Vagina (tissue), 2 donors: ENCODE measurements at regions not wholly inside any gene's neighbourhood (a gene's known extent, or its start where the extent isn't known, plus 50 kb on each side); places are given as distances from the start of the nearest gene placed in this dataset.

Experiments
- DNase-seq, 2 donors: peaks; one replicate each; pipeline ENCODE4 v3.0.0-alpha.2; 2017; ENCODE audit errors: extremely low spot score in 2 of 2
- H3K27ac ChIP-seq: fragments of 200-600 bp; sonication (generic); one replicate; pipeline ENCODE4 v1.5.1; 2019
- H3K27me3 ChIP-seq: fragments of 200-600 bp; sonication (generic); one replicate; pipeline ENCODE4 v1.5.1; 2019
- H3K36me3 ChIP-seq, 2 donors: fragments of 200-600 bp; sonication (generic); one replicate each; pipeline ENCODE4 v1.5.1; 2017 to 2019
- H3K4me1 ChIP-seq: fragments of 200-600 bp; sonication (generic); one replicate; pipeline ENCODE4 v1.5.1; 2019
- H3K4me3 ChIP-seq, 2 donors: fragments of 200-600 bp; sonication (generic); 1 replicate in 1 of 2; 2 replicates in 1 of 2; pipeline ENCODE4 v1.5.1; 2016 to 2019
- H3K9me3 ChIP-seq: fragments of 200-600 bp; sonication (generic); one replicate; pipeline ENCODE4 v1.5.1; 2019
- POLR2A ChIP-seq, 2 donors: fragments of 450-650 bp; IDR thresholded peaks; one replicate each; pipeline ENCODE4 v1.6.1; 2017; ENCODE audit warnings: antibody characterized with exemption in 2 of 2, mild to moderate bottlenecking in 2 of 2, moderate library complexity in 2 of 2
- POLR2AphosphoS5 ChIP-seq, 2 donors: sonication (generic); formaldehyde crosslinking; IDR thresholded peaks; one replicate each; pipeline ENCODE4 v1.9.0; 2017; ENCODE audit warnings: antibody characterized with exemption in 2 of 2, mild to moderate bottlenecking in 2 of 2, low read depth in 1 of 2; ENCODE audit not compliant: insufficient read depth in 1 of 2
- intact Hi-C: fragments of 100-400 bp; cut with DNase I; formaldehyde crosslinking; loops from one replicate; pipeline ENCODE4 v1.15.1; 2023
- TF ChIP-seq, protein P1 (sequence below), 3 experiments: fragments of 450-650 bp in 2 of 3; fragments of 200-600 bp in 1 of 3; sonication (generic) in 1 of 3; IDR thresholded peaks; one replicate each; pipeline ENCODE4 v1.5.1; 2017 to 2019; ENCODE audit warnings: antibody characterized with exemption in 3 of 3, mild to moderate bottlenecking in 2 of 3, moderate library complexity in 2 of 3

DNA sequence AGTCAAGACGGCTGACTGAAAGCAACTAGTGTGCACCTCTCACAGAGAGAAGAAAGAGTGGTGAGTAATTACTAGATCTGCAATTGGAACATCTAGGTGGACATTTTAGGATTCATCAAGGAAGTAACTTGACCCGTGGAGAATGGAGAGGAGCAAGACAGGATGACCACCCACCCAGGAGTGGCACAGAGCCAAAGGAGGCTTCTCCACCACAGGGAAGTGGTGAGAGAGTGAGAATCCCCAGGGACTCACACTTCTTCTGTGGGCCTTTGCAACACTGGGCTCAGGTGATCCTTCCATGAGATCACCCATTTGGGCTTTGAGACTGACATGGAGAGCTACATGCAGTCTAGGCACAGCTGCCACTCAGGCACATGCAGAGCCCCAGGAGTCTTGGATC lies 132.8 kb upstream of the GALNT5 start:
- Histone ChIP-seq H3K36me3 (no peaks in the 10 kb centered on the region), H3K27ac (no peak overlapping the region), H3K27me3 (no peaks in the 10 kb centered on the region), H3K9me3 (no peaks in the 10 kb centered on the region), H3K4me1 (no peaks in the 10 kb centered on the region), H3K4me3 (no peak overlapping the region)
- no peak for TF ChIP-seq POLR2AphosphoS5 (IDR thresholded peaks at IDR 0.05; ENCODE audit: insufficient read depth in 1 of 2, low read depth in 1 of 2)
- TF ChIP-seq, protein P1, sequence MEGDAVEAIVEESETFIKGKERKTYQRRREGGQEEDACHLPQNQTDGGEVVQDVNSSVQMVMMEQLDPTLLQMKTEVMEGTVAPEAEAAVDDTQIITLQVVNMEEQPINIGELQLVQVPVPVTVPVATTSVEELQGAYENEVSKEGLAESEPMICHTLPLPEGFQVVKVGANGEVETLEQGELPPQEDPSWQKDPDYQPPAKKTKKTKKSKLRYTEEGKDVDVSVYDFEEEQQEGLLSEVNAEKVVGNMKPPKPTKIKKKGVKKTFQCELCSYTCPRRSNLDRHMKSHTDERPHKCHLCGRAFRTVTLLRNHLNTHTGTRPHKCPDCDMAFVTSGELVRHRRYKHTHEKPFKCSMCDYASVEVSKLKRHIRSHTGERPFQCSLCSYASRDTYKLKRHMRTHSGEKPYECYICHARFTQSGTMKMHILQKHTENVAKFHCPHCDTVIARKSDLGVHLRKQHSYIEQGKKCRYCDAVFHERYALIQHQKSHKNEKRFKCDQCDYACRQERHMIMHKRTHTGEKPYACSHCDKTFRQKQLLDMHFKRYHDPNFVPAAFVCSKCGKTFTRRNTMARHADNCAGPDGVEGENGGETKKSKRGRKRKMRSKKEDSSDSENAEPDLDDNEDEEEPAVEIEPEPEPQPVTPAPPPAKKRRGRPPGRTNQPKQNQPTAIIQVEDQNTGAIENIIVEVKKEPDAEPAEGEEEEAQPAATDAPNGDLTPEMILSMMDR (IDR thresholded peaks at IDR 0.05), result no peak
- TF ChIP-seq POLR2A (IDR thresholded peaks at IDR 0.05), result no peak
- intact Hi-C loops, result no loop called here
- no peak for DNase-seq

DNA sequence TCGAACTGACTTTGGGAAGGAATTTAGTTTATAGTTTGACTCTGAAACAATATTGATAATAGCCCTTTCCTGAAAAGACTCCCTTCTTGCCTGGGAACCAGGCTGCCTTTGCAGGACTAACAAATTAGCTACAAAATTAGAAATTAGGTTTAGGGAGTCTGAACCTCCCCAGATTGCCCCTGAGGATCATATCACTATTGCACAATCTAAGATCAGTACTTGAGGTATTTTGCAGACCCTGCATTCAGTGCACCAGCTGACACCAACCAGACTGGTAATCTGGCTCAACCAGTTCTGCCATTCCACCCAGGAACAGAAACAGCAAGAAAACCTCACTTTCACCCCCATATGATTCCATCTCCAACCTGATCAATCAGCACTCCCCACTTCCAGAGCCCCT lies 131.8 kb upstream of the GALNT5 start:
- Histone ChIP-seq H3K36me3 (no peaks in the 10 kb centered on the region), H3K27me3 (no peaks in the 10 kb centered on the region), H3K27ac (no peak overlapping the region), H3K9me3 (no peaks in the 10 kb centered on the region), H3K4me3 (no peak overlapping the region), H3K4me1 (no peaks in the 10 kb centered on the region)
- intact Hi-C loops, result no loop called here
- no peak for DNase-seq
- TF ChIP-seq, protein P1 (IDR thresholded peaks at IDR 0.05), result no peak
- TF ChIP-seq POLR2A (IDR thresholded peaks at IDR 0.05) (no peak), POLR2AphosphoS5 (IDR thresholded peaks at IDR 0.05; ENCODE audit: insufficient read depth in 1 of 2, low read depth in 1 of 2) (no peak)

DNA sequence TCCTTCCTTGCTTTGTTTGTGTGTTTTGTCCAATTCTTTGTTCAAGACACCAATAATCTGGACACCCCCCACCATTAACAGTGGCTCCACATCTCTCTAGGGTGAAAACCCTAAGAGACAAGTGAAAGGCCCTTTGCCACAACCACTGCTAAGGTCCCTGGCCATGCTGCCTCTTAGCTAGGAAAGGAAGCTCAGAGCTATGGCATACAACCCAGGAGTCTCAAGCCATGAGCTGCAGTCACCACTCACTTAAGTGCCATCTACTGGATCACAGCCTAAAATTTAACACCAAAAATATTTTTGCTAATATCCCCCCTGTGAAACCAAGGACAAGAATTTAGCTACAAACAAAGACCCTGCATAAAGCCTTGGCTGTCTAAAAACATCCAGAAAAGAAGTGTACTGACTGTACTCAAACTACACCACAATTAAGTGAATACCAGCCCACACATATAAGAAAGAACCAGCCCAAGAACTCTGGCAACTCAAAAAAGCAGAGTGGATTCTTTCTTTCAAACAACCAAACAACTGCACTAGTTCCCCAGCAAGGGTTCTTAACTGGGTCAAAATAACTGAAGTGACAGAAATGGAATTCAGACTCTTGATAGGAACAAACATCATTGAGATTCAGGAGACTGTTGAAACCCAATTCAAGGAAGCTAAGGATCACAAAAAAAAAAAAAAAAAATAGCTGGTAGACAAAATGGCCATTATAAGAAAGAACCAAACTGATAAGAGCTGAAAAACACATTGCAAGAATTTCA lies 130.1 kb upstream of the GALNT5 start:
- Histone ChIP-seq H3K4me1 (no peaks in the 10 kb centered on the region), H3K9me3 (no peaks in the 10 kb centered on the region), H3K27me3 (no peaks in the 10 kb centered on the region), H3K27ac (no peak overlapping the region), H3K36me3 (no peaks in the 10 kb centered on the region), H3K4me3 (no peak overlapping the region)
- no peak for DNase-seq
- intact Hi-C loops, result no loop called here
- TF ChIP-seq POLR2A (IDR thresholded peaks at IDR 0.05) (no peak), POLR2AphosphoS5 (IDR thresholded peaks at IDR 0.05; ENCODE audit: insufficient read depth in 1 of 2, low read depth in 1 of 2) (no peak)
- TF ChIP-seq, protein P1 (IDR thresholded peaks at IDR 0.05), result no peak

DNA sequence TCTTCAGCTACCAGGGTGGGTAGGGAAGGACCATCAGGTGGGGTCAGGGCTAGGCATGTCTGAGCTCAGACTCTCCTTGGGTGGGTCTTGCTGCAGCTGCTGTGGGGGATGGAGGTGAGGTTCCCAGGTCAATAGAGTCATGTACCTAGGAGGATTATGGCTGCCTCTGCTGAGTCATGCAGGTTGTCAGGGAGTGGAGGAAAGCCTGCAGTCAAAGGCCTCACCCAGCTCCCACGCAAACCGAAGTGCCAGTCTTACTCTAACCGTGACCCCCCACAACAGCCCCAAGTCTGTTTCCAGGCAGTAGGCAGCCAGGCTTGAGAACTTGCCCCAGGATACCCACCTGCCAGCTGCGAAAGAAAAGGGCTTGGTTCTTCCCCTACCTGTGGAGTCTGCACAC lies 113.6 kb upstream of the GALNT5 start:
- no peaks in the 10 kb centered on the region for H3K36me3 ChIP-seq
- no peak for DNase-seq
- H3K27me3 ChIP-seq, result no peaks in the 10 kb centered on the region
- H3K4me3 ChIP-seq, result no peak overlapping the region
- no peak for TF ChIP-seq POLR2A (IDR thresholded peaks at IDR 0.05)
- TF ChIP-seq, protein P1 (IDR thresholded peaks at IDR 0.05), result no peak
- no peak for TF ChIP-seq POLR2AphosphoS5 (IDR thresholded peaks at IDR 0.05; ENCODE audit: insufficient read depth in 1 of 2, low read depth in 1 of 2)
- no peak overlapping the region for H3K27ac ChIP-seq
- no peaks in the 10 kb centered on the region for H3K4me1 ChIP-seq
- intact Hi-C loops, result no loop called here
- no peaks in the 10 kb centered on the region for H3K9me3 ChIP-seq

DNA sequence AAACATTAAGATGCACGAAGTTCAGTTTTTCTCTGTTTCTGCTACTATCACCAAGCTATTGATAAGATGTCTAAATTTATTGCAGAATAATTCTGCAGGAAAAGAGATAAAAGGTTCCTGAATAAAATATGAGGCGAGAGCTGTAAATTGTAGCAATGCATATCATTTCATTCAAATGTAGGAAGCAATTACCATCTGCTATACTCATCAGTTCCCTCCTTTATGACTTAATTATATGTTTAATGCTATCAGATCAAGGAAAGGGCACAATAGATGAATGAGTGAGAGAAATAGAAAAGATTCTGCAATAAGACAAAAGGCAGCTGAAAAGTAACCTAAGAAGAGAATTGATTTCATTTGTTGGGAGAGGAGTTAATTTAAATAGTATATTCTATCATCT lies 108.2 kb upstream of the GALNT5 start:
- TF ChIP-seq POLR2A (IDR thresholded peaks at IDR 0.05) (no peak), POLR2AphosphoS5 (IDR thresholded peaks at IDR 0.05; ENCODE audit: insufficient read depth in 1 of 2, low read depth in 1 of 2) (no peak)
- TF ChIP-seq, protein P1 (IDR thresholded peaks at IDR 0.05), result no peak
- DNase-seq, result no peak
- H3K27ac ChIP-seq, result no peak overlapping the region
- no peak overlapping the region for H3K4me3 ChIP-seq
- H3K27me3 ChIP-seq, result no peaks in the 10 kb centered on the region
- no peaks in the 10 kb centered on the region for H3K9me3 ChIP-seq
- H3K36me3 ChIP-seq, result no peaks in the 10 kb centered on the region
- H3K4me1 ChIP-seq, result no peaks in the 10 kb centered on the region
- intact Hi-C loops, result no loop called here
